ENCODE measurements at regions not wholly inside any gene's neighbourhood (a gene's known extent, or its start where the extent isn't known, plus 50 kb on each side); places are given as distances from the start of the nearest gene placed in this dataset.

GRCh38 chr4:43918377-43918776 lies 530.2 kb downstream of the KCTD8 start:
- WGBS, 3 donors: 51 to 65% (median 63%) methylated on average over 3 of the region's 3 CpGs

GRCh38 chr4:43932448-43932847 lies 516.2 kb downstream of the KCTD8 start:
- Histone ChIP-seq H3K4me1 (ENCODE audit: insufficient read depth) (no peaks in the 10 kb centered on the region), H3K4me3 (no peak overlapping the region), H3K36me3 (no peaks in the 10 kb centered on the region), H3K27me3 (no peaks in the 10 kb centered on the region), H3K9me3 (no peaks in the 10 kb centered on the region), H3K27ac (no peak overlapping the region)
- 76 to 81% (median 79%) methylated on average over 2 of the region's 2 CpGs for WGBS, 3 donors
- no peak for DNase-seq
- intact Hi-C loops (cut with DNase I): loop anchor here in 1 of 4 donors (5.0 kb wide), 1 partner anchor 165 kb away; no protein-coding TSS in a partner anchor
- TF ChIP-seq EP300 (IDR thresholded peaks at IDR 0.05): no peak
- TF ChIP-seq CTCF (IDR thresholded peaks at IDR 0.05): no peak
- TF ChIP-seq POLR2A (IDR thresholded peaks at IDR 0.05): no peak

More at GRCh38 chr4:43918377-43918776, 530.2 kb downstream of the KCTD8 start:
- Histone ChIP-seq H3K27ac (no peak overlapping the region), H3K9me3 (no peaks in the 10 kb centered on the region), H3K4me1 (ENCODE audit: insufficient read depth) (no peaks in the 10 kb centered on the region), H3K4me3 (no peak overlapping the region), H3K27me3 (no peaks in the 10 kb centered on the region), H3K36me3 (no peaks in the 10 kb centered on the region)
- TF ChIP-seq CTCF (IDR thresholded peaks at IDR 0.05): no peak
- no peak for TF ChIP-seq EP300 (IDR thresholded peaks at IDR 0.05)
- no peak for TF ChIP-seq POLR2A (IDR thresholded peaks at IDR 0.05)
- DNase-seq: no peak
- intact Hi-C loops (cut with DNase I): no loop called here

- WGBS, 3 donors: 58 to 88% (median 76%) methylated on average over 1 of the region's 1 CpG
- Histone ChIP-seq H3K27ac (no peak overlapping the region), H3K27me3 (no peaks in the 10 kb centered on the region), H3K36me3 (no peaks in the 10 kb centered on the region), H3K9me3 (no peaks in the 10 kb centered on the region), H3K4me1 (ENCODE audit: insufficient read depth) (no peaks in the 10 kb centered on the region), H3K4me3 (no peak overlapping the region)
- intact Hi-C loops (cut with DNase I): no loop called here
- no peak for DNase-seq
- no peak for TF ChIP-seq EP300 (IDR thresholded peaks at IDR 0.05)
- no peak for TF ChIP-seq CTCF (IDR thresholded peaks at IDR 0.05)
- no peak for TF ChIP-seq POLR2A (IDR thresholded peaks at IDR 0.05)
Measured at GRCh38 chr4:43943998-43944397, 504.6 kb downstream of the KCTD8 start.

- intact Hi-C loops (cut with DNase I): no loop called here
- TF ChIP-seq POLR2A (IDR thresholded peaks at IDR 0.05): no peak
- no peak for TF ChIP-seq EP300 (IDR thresholded peaks at IDR 0.05)
- TF ChIP-seq CTCF (IDR thresholded peaks at IDR 0.05): no peak
- no peaks in the 10 kb centered on the region for H3K4me1 ChIP-seq (ENCODE audit: insufficient read depth)
- no peaks in the 10 kb centered on the region for H3K9me3 ChIP-seq
- no peak overlapping the region for H3K4me3 ChIP-seq
- DNase-seq: no peak
- WGBS, 3 donors: 10 to 38% (median 11%) methylated on average over 1 of the region's 1 CpG
- H3K27ac ChIP-seq: no peak overlapping the region
- no peaks in the 10 kb centered on the region for H3K36me3 ChIP-seq
- H3K27me3 ChIP-seq: no peaks in the 10 kb centered on the region
Measured at GRCh38 chr4:43959976-43960375, 488.6 kb downstream of the KCTD8 start.
